ENCODE measurements at regions not wholly inside any gene's neighbourhood (a gene's known extent, or its start where the extent isn't known, plus 50 kb on each side); places are given as distances from the start of the nearest gene placed in this dataset.

- no peak overlapping the region for H3K9ac ChIP-seq (ENCODE audit: low read length)
- BruUV-seq (replicated peaks), result no TSS peak
- no peaks in the 10 kb centered on the region for H3K79me2 ChIP-seq (ENCODE audit: insufficient read depth, low read length)
- ChIA-PET POLR2A (no interaction called here), RAD21 (ENCODE audit: low non-redundant PET in 1 of 2, low total read pairs in 2 of 2, uncharacterized antibody in 2 of 2, unreplicated experiment in 2 of 2) (no interaction called here), CTCF (interaction anchor here (0.9 kb wide), 1 partner anchor 17 kb away, joined by 3 read pairs; no protein-coding TSS in a partner anchor)
- no peak overlapping the region for H3K4me3 ChIP-seq (replicated peaks in 1 of 2; ENCODE audit: low read depth in 1 of 2, low read length in 2 of 2)
- no peaks in the 10 kb centered on the region for H3K36me3 ChIP-seq (ENCODE audit: control insufficient read depth in 1 of 2, insufficient read depth in 2 of 2, low read length in 2 of 2)
- H2AFZ ChIP-seq (ENCODE audit: low read depth, low read length, poor library complexity, severe bottlenecking), result no peak overlapping the region
- H3K9me3 ChIP-seq (ENCODE audit: control insufficient read depth in 1 of 2, insufficient read depth in 1 of 2, low read depth in 1 of 2, low read length in 2 of 2), result no peaks in the 10 kb centered on the region
- H3K4me2 ChIP-seq (ENCODE audit: low read length), result no peak overlapping the region
- H3K27ac ChIP-seq (ENCODE audit: low read depth, low read length), result no peak overlapping the region
- no peaks in the 10 kb centered on the region for H3K4me1 ChIP-seq (ENCODE audit: control insufficient read depth in 1 of 2, insufficient read depth in 2 of 2, low read length in 2 of 2)
- ATAC-seq (no peak), DNase-seq (ENCODE audit: low read depth, low spot score) (no peak)
- intact Hi-C loops (cut with micrococcal nuclease), result no loop called here
- no peak for TF ChIP-seq EGR1 (IDR thresholded peaks at IDR 0.05; ENCODE audit: low read depth)
- TF ChIP-seq CTCF (IDR thresholded peaks at IDR 0.05 in 2 of 3, conservative IDR thresholded peaks at IDR 0.05 in 1 of 3; ENCODE audit: borderline replicate concordance in 1 of 3, insufficient read depth in 1 of 3, low read depth in 2 of 3, low read length in 2 of 3), result no peak
- no peak for TF ChIP-seq SIN3A (IDR thresholded peaks at IDR 0.05; ENCODE audit: low read depth)
- TF ChIP-seq JUND (IDR thresholded peaks at IDR 0.05), result no peak
- no peak for TF ChIP-seq ZNF274 (IDR thresholded peaks at IDR 0.05; ENCODE audit: low read depth, low read length)
- no peak for TF ChIP-seq ZBTB33 (IDR thresholded peaks at IDR 0.05; ENCODE audit: extremely low read depth, insufficient replicate concordance, low read length)
- no peak for TF ChIP-seq REST (IDR thresholded peaks at IDR 0.05; ENCODE audit: low read depth)
- TF ChIP-seq ZFX (IDR thresholded peaks at IDR 0.05), result no peak
- no peak for TF ChIP-seq FOSL1 (IDR thresholded peaks at IDR 0.05; ENCODE audit: low read depth)
- no peak for TF ChIP-seq POLR2AphosphoS5 (IDR thresholded peaks at IDR 0.05; ENCODE audit: low read depth, low read length)
- no peak for TF ChIP-seq CBX3 (IDR thresholded peaks at IDR 0.05; ENCODE audit: low read depth)
- no peak for TF ChIP-seq CEBPB (IDR thresholded peaks at IDR 0.05; ENCODE audit: low read depth)
- no peak for TF ChIP-seq EZH2phosphoT487 (IDR thresholded peaks at IDR 0.05; ENCODE audit: borderline replicate concordance)
- no peak for TF ChIP-seq MAX (IDR thresholded peaks at IDR 0.05)
- H4K20me1 ChIP-seq (ENCODE audit: insufficient read depth), result no peaks in the 10 kb centered on the region
- H3K9me2 ChIP-seq (ENCODE audit: insufficient read depth), result 0 out of 2 replicates have a peak, but pooled peaks cover 4% of the 10 kb centered on the region
- no peaks in the 10 kb centered on the region for H3K27me3 ChIP-seq (ENCODE audit: insufficient read depth, low read length)
These were observed 618.2 kb downstream of the CPS1 start for GRCh38 chr2:211174631-211175030.

All from HCT116 (cell line).